IPS-15b (cell line): ENCODE measurements at regions not wholly inside any gene's neighbourhood (a gene's known extent, or its start where the extent isn't known, plus 50 kb on each side); places are given as distances from the start of the nearest gene placed in this dataset.

Experiments
- H3K27me3 ChIP-seq: one replicate; pipeline ENCODE4 v1.6.1; 2013; ENCODE audit warnings: low read length; ENCODE audit not compliant: control insufficient read depth, insufficient read depth
- H3K36me3 ChIP-seq: one replicate; pipeline ENCODE4 v1.6.1; 2013; ENCODE audit warnings: low read length; ENCODE audit not compliant: control insufficient read depth, insufficient read depth
- H3K4me1 ChIP-seq: one replicate; pipeline ENCODE4 v1.6.1; 2013; ENCODE audit warnings: mild to moderate bottlenecking, low read length; ENCODE audit not compliant: control insufficient read depth, insufficient read depth
- H3K4me3 ChIP-seq: one replicate; pipeline ENCODE4 v1.5.1; 2013; ENCODE audit warnings: low read depth, low read length
- H3K9ac ChIP-seq: one replicate; pipeline ENCODE4 v1.6.1; 2013; ENCODE audit warnings: low read depth, mild to moderate bottlenecking, low read length
- H3K9me3 ChIP-seq: one replicate; pipeline ENCODE4 v1.6.1; 2013; ENCODE audit warnings: mild to moderate bottlenecking, low read length; ENCODE audit not compliant: control insufficient read depth, insufficient read depth

DNA sequence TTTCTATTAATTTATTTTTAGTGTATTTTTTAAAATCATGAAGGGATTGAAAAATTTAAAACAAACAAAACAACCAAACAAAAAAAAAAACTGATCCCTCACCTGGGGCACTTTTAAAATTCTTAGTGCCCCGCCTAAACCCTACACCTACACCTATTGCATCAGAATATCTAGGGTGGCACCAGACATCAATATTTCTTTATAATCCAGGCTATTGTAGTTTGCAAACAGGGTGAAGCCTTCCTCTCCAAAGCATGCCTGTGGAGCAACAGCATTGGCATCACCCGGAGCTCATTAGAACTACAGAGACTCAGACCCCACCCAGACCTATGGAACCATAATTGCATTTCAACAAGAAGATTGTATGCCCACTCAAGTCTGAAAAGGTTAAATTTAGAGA is 54.9 kb upstream of the ACP3 start:
- Histone ChIP-seq H3K4me1 (peaks cover 4% of the 10 kb centered on the region), H3K9me3 (no peaks in the 10 kb centered on the region), H3K4me3 (no peak overlapping the region), H3K36me3 (no peaks in the 10 kb centered on the region), H3K27me3 (no peaks in the 10 kb centered on the region), H3K9ac (no peak overlapping the region)

DNA sequence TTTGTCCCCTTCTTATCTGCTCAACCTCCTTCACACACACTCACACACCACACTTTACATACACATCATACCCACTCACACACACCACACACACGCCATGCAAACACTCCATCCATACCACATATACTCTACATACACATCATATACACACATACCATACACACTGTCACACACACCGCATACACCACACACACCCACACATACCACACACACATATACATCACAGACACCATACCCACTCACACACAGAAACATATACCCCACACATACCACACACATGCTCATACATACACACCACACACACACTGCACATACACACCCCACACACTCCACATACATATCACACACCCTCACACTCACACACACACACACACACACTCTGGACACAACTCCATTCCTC is 54.3 kb upstream of the ACP3 start:
- Histone ChIP-seq H3K4me3 (no peak overlapping the region), H3K9ac (no peak overlapping the region), H3K9me3 (no peaks in the 10 kb centered on the region), H3K36me3 (no peaks in the 10 kb centered on the region), H3K27me3 (no peaks in the 10 kb centered on the region), H3K4me1 (peaks cover 4% of the 10 kb centered on the region)

- H3K36me3 ChIP-seq = no peaks in the 10 kb centered on the region
- peaks cover 4% of the 10 kb centered on the region for H3K4me1 ChIP-seq
- H3K27me3 ChIP-seq = no peaks in the 10 kb centered on the region
- no peaks in the 10 kb centered on the region for H3K9me3 ChIP-seq
- no peak overlapping the region for H3K4me3 ChIP-seq
- no peak overlapping the region for H3K9ac ChIP-seq
These were observed 52.2 kb upstream of the ACP3 start for GRCh38 chr3:132265028-132265427.

DNA sequence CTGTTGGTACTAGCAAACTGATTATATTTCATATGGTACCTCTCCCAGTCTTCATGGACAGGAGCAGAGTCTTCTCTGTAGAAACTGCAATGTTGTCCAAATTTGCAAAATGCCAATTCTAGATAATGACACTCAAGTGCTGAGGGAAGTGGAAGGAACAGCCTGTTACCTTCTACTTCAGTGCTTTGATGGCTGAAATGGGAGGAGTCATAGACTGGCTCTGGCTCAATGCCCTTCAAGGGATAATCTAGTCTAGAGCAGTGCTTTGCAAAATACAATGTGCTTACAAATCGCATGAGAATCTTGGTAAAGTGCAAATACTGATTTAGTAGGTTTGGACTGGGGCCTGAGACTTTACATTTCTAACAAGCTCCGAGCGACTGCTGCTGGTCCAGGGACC is 51.7 kb upstream of the ACP3 start:
- H3K36me3 ChIP-seq = no peaks in the 10 kb centered on the region
- H3K4me1 ChIP-seq = peaks cover 4% of the 10 kb centered on the region
- no peaks in the 10 kb centered on the region for H3K27me3 ChIP-seq
- no peaks in the 10 kb centered on the region for H3K9me3 ChIP-seq
- H3K4me3 ChIP-seq = no peak overlapping the region
- H3K9ac ChIP-seq = no peak overlapping the region

- Histone ChIP-seq H3K4me1 (peaks cover 4% of the 10 kb centered on the region), H3K36me3 (no peaks in the 10 kb centered on the region), H3K9ac (no peak overlapping the region), H3K4me3 (no peak overlapping the region), H3K9me3 (no peaks in the 10 kb centered on the region), H3K27me3 (no peaks in the 10 kb centered on the region)
These were observed 49.7 kb upstream of the ACP3 start for GRCh38 chr3:132267391-132267993.
